K562 (cell line): ENCODE measurements at regions not wholly inside any gene's neighbourhood (a gene's known extent, or its start where the extent isn't known, plus 50 kb on each side); places are given as distances from the start of the nearest gene placed in this dataset.

Experiments
- ATAC-seq: fragments of 200-7000 bp; cut with Tn5 transposase; 3 replicates; pipeline ENCODE4 v1.9.1; 2020; ENCODE audit warnings: moderate library complexity
- BruUV-seq: library from RNA; stranded (reverse); fragments of 400-500 nt; replicated peaks from 2 replicates; lab custom pipeline; 2021; lab: Mats Ljungman, UMichigan
- CTCF ChIA-PET: fragments of 300-600 bp; formaldehyde crosslinking; extraction: SDS; loops from one replicate; lab custom pipeline; 2021; ENCODE audit warnings: low intra/inter-chr PET ratio; lab: Yijun Ruan, JAX
- POLR2A ChIA-PET: fragments of 300-600, 350-650 bp; sonication (Branson Sonifier 250); formaldehyde crosslinking; extraction: SDS; loops from one replicate; lab custom pipeline; 2021; ENCODE audit warnings: antibody characterized with exemption, inconsistent platforms; lab: Yijun Ruan, JAX
- DNase-seq, 4 experiments: peaks; one replicate each; pipeline versions ENCODE4 v3.0.0 to v3.0.0-alpha.2; 2011 to 2018; ENCODE audit warnings: low spot score in 3 of 4, mixed read lengths in 3 of 4; ENCODE audit errors: extremely low read depth in 1 of 4
- FAIRE-seq: peaks from 2 replicates; lab custom pipeline; 2011; peaks lifted over from hg19 to GRCh38; lab: Jason Lieb, UNC
- H2AFZ ChIP-seq: 2 replicates; pipeline ENCODE4 v1.6.0; 2011; ENCODE audit warnings: low read depth, low read length, control low read depth, inconsistent platforms
- H3K27ac ChIP-seq: fragments of 200-600 bp; 3 replicates; pipeline ENCODE4 v1.8.0; 2011; ENCODE audit warnings: low read depth, mild to moderate bottlenecking, control low read depth, inconsistent platforms, low read length, moderate library complexity, mixed read lengths; ENCODE audit errors: extremely low read depth
- H3K27me3 ChIP-seq, 2 experiments: fragments of 300-600 bp in 1 of 2; 2 replicates in 1 of 2; 3 replicates in 1 of 2; pipeline versions ENCODE4 v1.6.0 to v1.8.0; 2011; ENCODE audit warnings: inconsistent platforms in 2 of 2, low read length in 2 of 2, mild to moderate bottlenecking in 1 of 2, mixed read lengths in 1 of 2, moderate library complexity in 1 of 2; ENCODE audit not compliant: control insufficient read depth in 2 of 2, insufficient read depth in 2 of 2
- H3K36me3 ChIP-seq: fragments of 300-600 bp; 3 replicates; pipeline ENCODE4 v1.8.0; 2011; ENCODE audit warnings: mild to moderate bottlenecking, low read length, inconsistent platforms; ENCODE audit not compliant: control insufficient read depth, insufficient read depth
- H3K4me1 ChIP-seq, 2 experiments: fragments of 200-600 bp in 1 of 2; replicated peaks in 1 of 2; 2 replicates in 1 of 2; 3 replicates in 1 of 2; pipeline versions ENCODE4 v1.5.1 to v1.8.0; 2011; ENCODE audit warnings: inconsistent platforms in 2 of 2, low read length in 2 of 2, mild to moderate bottlenecking in 1 of 2, mixed read lengths in 1 of 2, moderate library complexity in 1 of 2; ENCODE audit not compliant: control insufficient read depth in 2 of 2, insufficient read depth in 2 of 2
- H3K4me2 ChIP-seq: 2 replicates; pipeline ENCODE4 v1.6.1; 2011; ENCODE audit warnings: low read length, control low read depth, inconsistent platforms, mixed read lengths; ENCODE audit not compliant: insufficient read depth
- H3K4me3 ChIP-seq: fragments of 200-600 bp; sonication (generic), shearing (Covaris generic); 2 replicates; pipeline ENCODE4 v1.5.1; 2016; ENCODE audit warnings: control low read depth, inconsistent platforms
- H3K79me2 ChIP-seq: fragments of 200-600 bp; 3 replicates; pipeline ENCODE4 v1.8.0; 2011; ENCODE audit warnings: low read length, inconsistent platforms; ENCODE audit not compliant: control insufficient read depth, insufficient read depth
- H3K9ac ChIP-seq, 2 experiments: 2 replicates each; pipeline versions ENCODE4 v1.6.0 to v1.6.1; 2011; ENCODE audit warnings: low read depth in 2 of 2, low read length in 2 of 2, control low read depth in 1 of 2, inconsistent platforms in 1 of 2, mild to moderate bottlenecking in 1 of 2, mixed read lengths in 1 of 2; ENCODE audit not compliant: insufficient read depth in 1 of 2
- H3K9me1 ChIP-seq: one replicate; pipeline ENCODE4 v1.6.0; 2011; ENCODE audit warnings: inconsistent platforms, mild to moderate bottlenecking, low read length, moderate library complexity; ENCODE audit not compliant: control insufficient read depth, insufficient read depth
- H3K9me3 ChIP-seq: replicated peaks from 2 replicates; pipeline ENCODE4 v1.5.1; 2011; ENCODE audit warnings: low read depth, low read length, inconsistent platforms; ENCODE audit not compliant: control insufficient read depth, insufficient read depth
- H4K20me1 ChIP-seq: replicated peaks from 2 replicates; pipeline ENCODE4 v1.6.1; 2011; ENCODE audit warnings: low read length, inconsistent platforms, mixed read lengths; ENCODE audit not compliant: control insufficient read depth, insufficient read depth
- ATF1 ChIP-seq, 2 experiments: fragments of 450-650 bp in 1 of 2; IDR thresholded peaks; 2 replicates each; pipeline ENCODE4 v1.6.1; 2016; ENCODE audit warnings: missing compliant biosample characterization in 1 of 2, missing genetic modification characterization in 1 of 2
- CAMTA2 ChIP-seq: fragments of 250-450 bp; sonication (Bioruptor Pico); conservative IDR thresholded peaks from 2 replicates; pipeline ENCODE4 v1.5.1; 2022
- EP400 ChIP-seq: fragments of 450-650 bp; IDR thresholded peaks from 2 replicates; pipeline ENCODE4 v1.6.1; 2017; ENCODE audit warnings: antibody characterized with exemption, mild to moderate bottlenecking, moderate library complexity
- EWSR1 ChIP-seq: fragments of 450-650 bp; IDR thresholded peaks from 2 replicates; pipeline ENCODE4 v1.6.1; 2018; ENCODE audit warnings: borderline replicate concordance, mild to moderate bottlenecking, low read depth, moderate library complexity; ENCODE audit not compliant: partially characterized antibody
- MCM5 ChIP-seq: fragments of 450-650 bp; IDR thresholded peaks from 2 replicates; pipeline ENCODE4 v1.6.1; 2016; ENCODE audit warnings: low read depth
- MXI1 ChIP-seq: IDR thresholded peaks from 2 replicates; pipeline ENCODE4 v1.6.1; 2011; ENCODE audit warnings: low read depth, mild to moderate bottlenecking, improper control_type of control experiment, low read length
- MYBL2 ChIP-seq, 2 experiments: fragments of 450-650 bp in 1 of 2; sonication (generic) in 1 of 2; formaldehyde crosslinking in 1 of 2; IDR thresholded peaks; 2 replicates each; pipeline versions ENCODE4 v1.6.1 to v1.8.1; 2017 to 2022; ENCODE audit warnings: borderline replicate concordance in 1 of 2, inconsistent platforms in 1 of 2, low read depth in 1 of 2, mild to moderate bottlenecking in 1 of 2, missing genetic modification reagents in 1 of 2, moderate library complexity in 1 of 2
- NFE2L1 ChIP-seq: fragments of 450-650 bp; IDR thresholded peaks from 2 replicates; pipeline ENCODE4 v1.6.1; 2016; ENCODE audit warnings: missing genetic modification characterization, low read depth, mild to moderate bottlenecking, missing compliant biosample characterization, moderate library complexity, borderline replicate concordance
- RBM34 ChIP-seq: fragments of 200-400 bp; formaldehyde crosslinking; IDR thresholded peaks from 2 replicates; pipeline ENCODE4 v1.6.1; 2018; ENCODE audit warnings: low read length, borderline replicate concordance; ENCODE audit not compliant: insufficient read depth
- SMARCC2 ChIP-seq: fragments of 450-650 bp; IDR thresholded peaks from 2 replicates; pipeline ENCODE4 v1.6.1; 2017; ENCODE audit warnings: antibody characterized with exemption, moderate library complexity, mild to moderate bottlenecking, low read depth
- SMARCE1 ChIP-seq: fragments of 450-650 bp; IDR thresholded peaks from 2 replicates; pipeline ENCODE4 v1.7.1; 2016; ENCODE audit warnings: mild to moderate bottlenecking
- XRCC5 ChIP-seq: fragments of 200-400 bp; formaldehyde crosslinking; IDR thresholded peaks from 2 replicates; pipeline ENCODE4 v1.6.1; 2017; ENCODE audit warnings: low read depth, mild to moderate bottlenecking, low read length
- ZBTB2 ChIP-seq: fragments of 450-650 bp; IDR thresholded peaks from 2 replicates; pipeline ENCODE4 v1.6.1; 2016; ENCODE audit warnings: antibody characterized with exemption
- ZNF507 ChIP-seq: conservative IDR thresholded peaks from 2 replicates; pipeline ENCODE4 v1.6.1; 2017; ENCODE audit warnings: missing genetic modification characterization, missing compliant biosample characterization
- ZNF583 ChIP-seq: fragments of 250-450 bp; sonication (Bioruptor Pico); IDR thresholded peaks from 2 replicates; pipeline ENCODE4 v1.4.0; 2020
- ZNF668 ChIP-seq: fragments of 250-450 bp; sonication (Bioruptor Pico); IDR thresholded peaks from 2 replicates; pipeline ENCODE4 v1.8.0; 2022; ENCODE audit warnings: mild to moderate bottlenecking, inconsistent platforms
- whole genome bisulfite sequencing: fragments of 100-300 bp; shearing (Covaris generic); methylation state at CpG from one replicate; pipeline ENCODE4 v1.1.6; 2016; ENCODE audit warnings: low coverage, mixed read lengths; ENCODE audit not compliant: insufficient coverage; ENCODE audit errors: missing lambda C conversion rate; 5-methylcytosine and 5-hydroxymethylcytosine counted together
- in situ Hi-C: fragments of 300-500 bp; cut with MboI; formaldehyde crosslinking; loops from 4 replicates; pipeline ENCODE4 v1.15.0; 2018; ENCODE audit warnings: inconsistent platforms, mixed read lengths
- intact Hi-C: fragments of 100-400 bp; cut with micrococcal nuclease; formaldehyde crosslinking; loops from 2 replicates; pipeline ENCODE4 v1.14.2; 2022

DNA sequence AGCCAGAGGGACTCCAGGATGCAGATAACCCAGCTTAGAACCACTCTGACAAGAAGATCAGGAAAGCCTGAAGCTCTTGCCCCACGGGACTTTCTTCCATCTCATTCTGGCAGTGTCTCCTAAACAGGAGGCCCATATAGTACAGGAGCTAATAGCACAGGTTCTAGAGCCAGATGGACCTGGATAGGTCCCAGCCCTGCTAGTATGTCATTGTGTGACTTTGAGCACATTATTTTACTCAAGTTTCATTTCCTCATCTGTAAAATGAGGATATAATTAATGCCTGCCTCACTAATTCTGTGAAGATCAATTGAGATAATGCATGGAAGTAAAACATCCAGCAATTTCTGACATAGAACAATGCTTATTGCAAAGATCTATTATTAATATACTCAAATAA is 66.5 kb upstream of the GZMB start:
- no peak for ATAC-seq
- CTCF ChIA-PET = no interaction called here
- Histone ChIP-seq H3K79me2 (no peaks in the 10 kb centered on the region), H4K20me1 (no peaks in the 10 kb centered on the region), H3K27ac (no peak overlapping the region), H2AFZ (no peak overlapping the region), H3K4me3 (no peak overlapping the region), H3K9me1 (no peaks in the 10 kb centered on the region), H3K9ac (no peak overlapping the region), H3K4me2 (no peak overlapping the region), H3K27me3 (peaks cover 0 to 6% of the 10 kb centered on the region in 2 experiments; a peak in 1 of 5 replicates), H3K36me3 (no peaks in the 10 kb centered on the region), H3K4me1 (no peaks in the 10 kb centered on the region), H3K9me3 (no peaks in the 10 kb centered on the region)
- no peak for FAIRE-seq
- POLR2A ChIA-PET = no interaction called here
- in situ Hi-C loops = no loop called here
- TF ChIP-seq ZNF668 (CRISPR knock-in tag) = no peak
- TF ChIP-seq SMARCC2 = no peak
- no peak for TF ChIP-seq RBM34
- no peak for TF ChIP-seq MYBL2 (IDR thresholded peaks at IDR 0.05; ENCODE audit: low read depth)
- no peak for TF ChIP-seq MYBL2 (CRISPR knock-in tag; IDR thresholded peaks at IDR 0.05; ENCODE audit: borderline replicate concordance)
- TF ChIP-seq EP400 = no peak
- no TSS peak for BruUV-seq
- intact Hi-C loops = no loop called here
- no peak for DNase-seq
- WGBS = 0% methylated on average over 1 of the region's 1 CpG

DNA sequence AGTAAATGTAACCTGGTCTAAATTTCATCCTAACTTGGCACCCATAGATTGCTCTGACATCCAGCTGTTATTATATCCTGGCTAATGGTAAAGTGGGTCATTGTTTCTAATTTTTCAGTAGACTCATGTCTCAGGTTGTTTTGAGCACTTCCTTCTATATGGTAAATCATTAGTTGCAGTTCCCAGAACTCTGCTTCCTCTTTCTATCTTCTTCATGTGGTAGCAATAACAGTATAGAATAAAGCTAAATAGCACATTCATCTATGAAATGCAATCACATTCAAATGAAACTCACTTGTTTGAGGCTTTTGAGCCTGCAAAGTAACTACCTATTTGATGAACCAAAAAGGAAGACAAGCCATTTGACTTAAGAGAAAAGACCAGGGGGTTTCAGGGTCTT is 65.1 kb upstream of the GZMB start:
- FAIRE-seq (no peak), DNase-seq (no peak), ATAC-seq (no peak)
- Histone ChIP-seq H3K9ac (no peak overlapping the region), H3K4me2 (no peak overlapping the region), H2AFZ (no peak overlapping the region), H3K4me3 (no peak overlapping the region), H3K4me1 (no peaks in the 10 kb centered on the region), H3K9me3 (no peaks in the 10 kb centered on the region), H3K27ac (no peak overlapping the region), H3K36me3 (no peaks in the 10 kb centered on the region), H3K79me2 (no peaks in the 10 kb centered on the region), H3K27me3 (peaks cover 0 to 6% of the 10 kb centered on the region in 2 experiments; a peak in 1 of 5 replicates), H3K9me1 (no peaks in the 10 kb centered on the region), H4K20me1 (no peaks in the 10 kb centered on the region)
- intact Hi-C loops (no loop called here), in situ Hi-C loops (loop anchor here (25.0 kb wide), 1 partner anchor 362 kb away; the partner anchor contains the start of genes ADCY4 and RIPK3)
- TF ChIP-seq ATF1 (CRISPR knock-in tag; IDR thresholded peaks at IDR 0.05) (no peak), ATF1 (tag; IDR thresholded peaks at IDR 0.05) (no peak), ZNF583 (CRISPR knock-in tag) (no peak), XRCC5 (no peak), EWSR1 (no peak), SMARCE1 (no peak), ZNF507 (tag) (no peak), MCM5 (no peak), NFE2L1 (tag) (no peak), CAMTA2 (CRISPR knock-in tag) (no peak), MXI1 (no peak), ZBTB2 (no peak)
- ChIA-PET CTCF (no interaction called here), POLR2A (no interaction called here)
- BruUV-seq = no TSS peak
